ENCODE measurements at regions not wholly inside any gene's neighbourhood (a gene's known extent, or its start where the extent isn't known, plus 50 kb on each side); places are given as distances from the start of the nearest gene placed in this dataset.

GRCh38 chr9:106684940-106685695 is 177.8 kb upstream of the ZNF462 start:
- POLR2A ChIA-PET (ENCODE audit: partially characterized antibody) = interaction anchor here (0.6 kb wide), 1 partner anchor 282 kb away, joined by 4 read pairs; no protein-coding TSS in a partner anchor
- no peak for TF ChIP-seq SP1 (IDR thresholded peaks at IDR 0.05; ENCODE audit: low read depth, low read length)
- TF ChIP-seq HDAC2 (IDR thresholded peaks at IDR 0.05; ENCODE audit: borderline replicate concordance in 1 of 2, low read depth in 2 of 2, low read length in 2 of 2) = no peak
- no peak for TF ChIP-seq CHD1 (IDR thresholded peaks at IDR 0.05; ENCODE audit: low read depth, low read length)
- no peak for TF ChIP-seq RXRA (IDR thresholded peaks at IDR 0.05; ENCODE audit: insufficient read depth, low read depth, low read length)
- TF ChIP-seq RAD21 (IDR thresholded peaks at IDR 0.05 in 1 of 2, conservative IDR thresholded peaks at IDR 0.05 in 1 of 2; ENCODE audit: low read depth in 2 of 2, low read length in 2 of 2) = no peak
- TF ChIP-seq FOSL1 (IDR thresholded peaks at IDR 0.05; ENCODE audit: insufficient read depth, low read depth, low read length) = no peak
- no peak for TF ChIP-seq CBX5 (IDR thresholded peaks at IDR 0.05; ENCODE audit: low read depth, low read length)
- no peak for TF ChIP-seq RBBP5 (IDR thresholded peaks at IDR 0.05; ENCODE audit: borderline replicate concordance, low read depth, low read length)
- no peak for TF ChIP-seq TAF7 (optimal IDR thresholded peaks at IDR 0.05; ENCODE audit: borderline replicate concordance, low read depth, low read length)
- no peak for TF ChIP-seq SIRT6 (IDR thresholded peaks at IDR 0.05; ENCODE audit: low read length)
- no peak for TF ChIP-seq KDM4A (IDR thresholded peaks at IDR 0.05; ENCODE audit: low read depth, low read length, severe bottlenecking)
- TF ChIP-seq SUZ12 (IDR thresholded peaks at IDR 0.05; ENCODE audit: low read length) = no peak

More at GRCh38 chr9:106684940-106685695, 177.8 kb upstream of the ZNF462 start:
- no peaks in the 10 kb centered on the region for H3K27me3 ChIP-seq (replicated peaks in 1 of 4; ENCODE audit: control insufficient read depth in 3 of 4, extremely low read depth in 1 of 4, insufficient read depth in 3 of 4, low read length in 3 of 4)
- H3K18ac ChIP-seq (ENCODE audit: extremely low read depth, low read length) = no peak overlapping the region
- H3K56ac ChIP-seq (replicated peaks; ENCODE audit: insufficient read length, low read depth, low read length) = no peak overlapping the region
- no peaks in the 10 kb centered on the region for H3K9me3 ChIP-seq (ENCODE audit: insufficient read depth in 2 of 2, low read depth in 1 of 2, low read length in 1 of 2)
- CTCF ChIA-PET (ENCODE audit: partially characterized antibody) = no interaction called here
- H2BK20ac ChIP-seq (ENCODE audit: low read length) = peak overlapping the region; percentile 52; the same call in 1 of the 2 replicates
- H2AK5ac ChIP-seq (ENCODE audit: low read depth, low read length) = no peak overlapping the region
- no peaks in the 10 kb centered on the region for H3K79me2 ChIP-seq (ENCODE audit: control insufficient read depth in 1 of 2, insufficient read depth in 2 of 2, low read length in 2 of 2)
- H3K79me1 ChIP-seq (ENCODE audit: low read depth, low read length) = no peaks in the 10 kb centered on the region
- H3K23ac ChIP-seq (ENCODE audit: insufficient read length) = no peak overlapping the region
- H2AFZ ChIP-seq (ENCODE audit: low read length) = 0 out of 2 replicates have a peak overlapping the region, but pooled peaks have one; percentile 52
- H2BK15ac ChIP-seq (ENCODE audit: low read length) = no peak overlapping the region
- H3K9ac ChIP-seq (replicated peaks in 1 of 4; ENCODE audit: extremely low read depth in 1 of 4, low read depth in 3 of 4, low read length in 3 of 4) = no peak overlapping the region
- H3K27ac ChIP-seq (ENCODE audit: low read depth, low read length) = no peak overlapping the region
- no peaks in the 10 kb centered on the region for H3K36me3 ChIP-seq (ENCODE audit: control insufficient read depth in 2 of 4, insufficient read depth in 4 of 4, low read length in 3 of 4)
- no peak overlapping the region for H3K4me3 ChIP-seq (ENCODE audit: extremely low read depth in 1 of 4, insufficient read depth in 2 of 4, low read depth in 3 of 4, low read length in 4 of 4)
- no peaks in the 10 kb centered on the region for H4K20me1 ChIP-seq (replicated peaks in 1 of 2; ENCODE audit: control insufficient read depth in 1 of 2, insufficient read depth in 2 of 2, low read length in 2 of 2)
- H4K91ac ChIP-seq (replicated peaks; ENCODE audit: insufficient read length, low read length) = peak overlapping the region; percentile 70
- H4K8ac ChIP-seq (ENCODE audit: extremely low read depth, insufficient read depth, low read length) = no peak overlapping the region
- no peak overlapping the region for H3K4ac ChIP-seq (replicated peaks; ENCODE audit: insufficient read length, low read depth, low read length)
- peaks cover 1 to 5% (median 4%) of the 10 kb centered on the region in 4 experiments; a peak in 4 of 7 replicates for H3K4me1 ChIP-seq (replicated peaks in 1 of 4; ENCODE audit: control insufficient read depth in 3 of 4, insufficient read depth in 4 of 4, low read length in 3 of 4)
- no peak overlapping the region for H4K5ac ChIP-seq (ENCODE audit: insufficient read length, low read depth, low read length)
- H3K14ac ChIP-seq (ENCODE audit: insufficient read length) = no peak overlapping the region
- peak overlapping the region; percentile 18 to 19; a peak in 2 of 4 replicates for H3K4me2 ChIP-seq (ENCODE audit: insufficient read depth in 1 of 2, low read depth in 2 of 2, low read length in 2 of 2)
- peak overlapping the region; percentile 71 for H2BK120ac ChIP-seq (replicated peaks; ENCODE audit: low read depth, low read length)
- no peak for DNase-seq (ENCODE audit: low read depth in 1 of 2, low spot score in 2 of 2)
- no peak for FAIRE-seq
- peak overlapping the region; percentile 16; the same call in 1 of the 2 replicates for H2BK5ac ChIP-seq (ENCODE audit: low read depth, low read length)
- WGBS, 2 experiments (ENCODE audit: extremely low coverage in 1 of 2, insufficient coverage in 1 of 2, insufficient read length in 1 of 2, insufficient replicate concordance in 2 of 2, low coverage in 1 of 2, low lambda C conversion rate in 2 of 2, missing lambda C conversion rate in 1 of 2) = 69% methylated on average over 11 of the region's 11 CpGs; no CpG with 5 or more reads in 1 of the 2 experiments
- H3K23me2 ChIP-seq (ENCODE audit: low read depth, low read length) = no peaks in the 10 kb centered on the region
- H2BK12ac ChIP-seq (ENCODE audit: low read depth, low read length) = no peak overlapping the region

All from H1 (cell line).